BLaER1 (cell line): ENCODE measurements at regions not wholly inside any gene's neighbourhood (a gene's known extent, or its start where the extent isn't known, plus 50 kb on each side); places are given as distances from the start of the nearest gene placed in this dataset.

ENCODE experiments used
- H3K27ac ChIP-seq: shearing (Covaris generic); formaldehyde crosslinking; 2 replicates; pipeline ENCODE4 v1.8.1; 2022
- H3K27me3 ChIP-seq: shearing (Covaris generic); formaldehyde crosslinking; 2 replicates; pipeline ENCODE4 v1.8.1; 2022
- H3K36me3 ChIP-seq: shearing (Covaris generic); formaldehyde crosslinking; 2 replicates; pipeline ENCODE4 v1.8.1; 2022
- H3K4me1 ChIP-seq: shearing (Covaris generic); formaldehyde crosslinking; 2 replicates; pipeline ENCODE4 v1.8.1; 2022
- H3K4me2 ChIP-seq: shearing (Covaris generic); formaldehyde crosslinking; 2 replicates; pipeline ENCODE4 v1.8.1; 2022
- H3K4me3 ChIP-seq: shearing (Covaris generic); formaldehyde crosslinking; 2 replicates; pipeline ENCODE4 v1.8.1; 2022
- H3K9ac ChIP-seq: shearing (Covaris generic); formaldehyde crosslinking; 2 replicates; pipeline ENCODE4 v1.8.1; 2022
- H3K9me3 ChIP-seq: shearing (Covaris generic); formaldehyde crosslinking; 2 replicates; pipeline ENCODE4 v1.8.1; 2022
- H4K20me1 ChIP-seq: shearing (Covaris generic); formaldehyde crosslinking; 2 replicates; pipeline ENCODE4 v1.8.1; 2022
- Cebpa-rat ChIP-seq: shearing (Covaris generic); IDR thresholded peaks from 2 replicates; pipeline ENCODE4 v1.8.1; 2022

DNA sequence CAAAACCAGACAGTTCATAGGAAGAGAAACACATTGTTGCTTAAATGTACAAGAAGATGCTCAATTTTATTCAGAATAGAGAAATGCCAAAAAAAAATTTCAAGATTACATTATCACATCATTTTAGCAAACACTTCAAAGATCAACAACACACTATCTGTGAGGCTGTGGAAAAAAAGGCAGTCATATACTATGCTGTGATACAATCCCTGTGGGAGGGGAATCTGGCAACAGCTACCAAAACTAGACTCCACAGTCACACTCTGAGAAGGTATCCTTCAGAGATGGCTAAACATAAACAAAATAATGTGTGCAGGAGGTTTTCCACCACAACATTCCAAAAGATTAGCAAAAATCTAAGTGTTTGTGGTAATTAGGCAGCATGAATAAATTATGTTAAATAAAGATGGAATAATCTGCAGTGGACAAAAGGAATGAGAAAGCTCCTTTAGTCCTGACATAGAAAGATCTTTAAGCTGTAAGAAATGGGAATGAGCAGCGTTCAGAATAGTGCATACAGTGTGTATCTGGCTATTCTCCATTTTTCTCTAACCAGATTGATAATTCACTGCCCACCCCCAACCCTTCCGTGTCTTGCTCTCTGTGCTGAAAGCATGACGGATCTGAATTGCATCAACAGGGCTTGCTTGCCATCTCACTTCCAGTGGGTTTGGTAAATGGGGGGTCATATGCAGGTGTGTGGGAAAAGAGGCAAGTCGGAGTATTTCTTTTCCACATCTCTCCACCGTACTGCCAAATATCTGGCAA is 329.6 kb downstream of the MBD2 start:
- Histone ChIP-seq H3K27ac (no peak overlapping the region), H3K9ac (no peak overlapping the region), H3K9me3 (no peaks in the 10 kb centered on the region), H3K36me3 (no peaks in the 10 kb centered on the region), H3K27me3 (no peaks in the 10 kb centered on the region), H3K4me2 (no peak overlapping the region), H3K4me3 (no peak overlapping the region), H3K4me1 (no peaks in the 10 kb centered on the region), H4K20me1 (no peaks in the 10 kb centered on the region)
- TF ChIP-seq Cebpa-rat, result no peak

DNA sequence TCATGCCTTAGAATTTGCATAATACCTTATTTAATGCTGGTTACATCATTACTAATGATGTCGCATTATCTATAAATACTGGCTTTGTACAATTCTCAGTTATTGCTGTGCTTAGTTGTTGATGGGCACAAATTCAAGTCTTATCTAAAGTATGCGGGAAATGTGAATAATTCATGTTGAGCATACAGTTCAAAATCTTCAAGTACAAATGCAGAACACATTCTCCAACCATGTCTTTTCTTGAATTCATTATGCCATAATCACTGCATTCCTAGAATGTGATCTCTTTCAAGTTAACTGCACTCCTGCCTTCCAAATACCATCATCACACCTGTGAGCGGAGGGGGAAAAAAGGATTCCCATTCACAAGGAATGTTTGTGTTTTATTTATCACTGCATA is 337.0 kb downstream of the MBD2 start:
- Histone ChIP-seq H3K27ac (no peak overlapping the region), H3K36me3 (no peaks in the 10 kb centered on the region), H3K4me1 (no peaks in the 10 kb centered on the region), H3K9ac (no peak overlapping the region), H3K9me3 (no peaks in the 10 kb centered on the region), H4K20me1 (no peaks in the 10 kb centered on the region), H3K4me3 (no peak overlapping the region), H3K27me3 (no peaks in the 10 kb centered on the region), H3K4me2 (no peak overlapping the region)
- no peak for TF ChIP-seq Cebpa-rat

DNA sequence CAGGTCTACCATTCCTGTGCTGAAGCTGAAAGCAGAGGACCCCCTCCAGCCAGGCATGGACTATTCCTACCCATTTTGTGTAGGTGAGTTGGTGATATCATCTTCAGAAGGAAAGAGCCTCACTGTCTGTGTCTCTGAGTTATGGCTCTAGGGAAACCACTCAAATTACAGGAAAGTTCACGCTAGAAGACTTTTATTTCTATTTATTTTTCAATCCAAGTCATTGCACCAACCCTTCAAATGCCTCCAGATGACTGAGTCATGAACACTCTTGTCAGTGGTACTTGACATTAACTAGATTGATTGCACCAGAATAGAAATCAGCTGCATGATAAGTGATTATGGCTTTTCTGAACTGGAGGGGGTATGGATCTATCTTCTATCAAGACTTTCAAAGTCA is 338.4 kb downstream of the MBD2 start:
- no peaks in the 10 kb centered on the region for H3K4me1 ChIP-seq
- no peaks in the 10 kb centered on the region for H4K20me1 ChIP-seq
- H3K36me3 ChIP-seq, result no peaks in the 10 kb centered on the region
- no peaks in the 10 kb centered on the region for H3K9me3 ChIP-seq
- no peak overlapping the region for H3K4me2 ChIP-seq
- H3K9ac ChIP-seq, result no peak overlapping the region
- no peak overlapping the region for H3K4me3 ChIP-seq
- TF ChIP-seq Cebpa-rat, result no peak
- no peaks in the 10 kb centered on the region for H3K27me3 ChIP-seq
- no peak overlapping the region for H3K27ac ChIP-seq

DNA sequence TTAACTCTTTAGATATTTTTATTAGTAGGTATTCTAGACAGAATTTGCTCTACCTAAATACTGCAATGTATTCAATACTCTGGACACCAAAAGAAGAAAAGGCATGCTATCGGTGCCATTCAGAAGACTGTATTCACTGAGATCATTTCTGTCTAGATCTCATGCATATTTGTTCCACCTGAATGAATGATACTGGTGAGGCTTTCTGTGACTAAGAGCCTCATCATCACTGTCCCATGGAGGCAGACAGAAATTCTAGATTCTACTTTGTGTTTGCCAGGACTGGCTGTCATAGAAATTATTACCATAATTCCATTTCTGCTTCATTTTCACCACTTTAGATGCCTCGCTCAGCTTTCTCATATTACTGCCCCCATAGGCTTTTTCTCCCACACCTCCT is 340.7 kb downstream of the MBD2 start:
- Histone ChIP-seq H3K27me3 (no peaks in the 10 kb centered on the region), H3K36me3 (no peaks in the 10 kb centered on the region), H3K4me2 (no peak overlapping the region), H3K27ac (no peak overlapping the region), H3K9me3 (no peaks in the 10 kb centered on the region), H3K4me1 (no peaks in the 10 kb centered on the region), H3K9ac (no peak overlapping the region), H4K20me1 (no peaks in the 10 kb centered on the region), H3K4me3 (no peak overlapping the region)
- TF ChIP-seq Cebpa-rat, result no peak

DNA sequence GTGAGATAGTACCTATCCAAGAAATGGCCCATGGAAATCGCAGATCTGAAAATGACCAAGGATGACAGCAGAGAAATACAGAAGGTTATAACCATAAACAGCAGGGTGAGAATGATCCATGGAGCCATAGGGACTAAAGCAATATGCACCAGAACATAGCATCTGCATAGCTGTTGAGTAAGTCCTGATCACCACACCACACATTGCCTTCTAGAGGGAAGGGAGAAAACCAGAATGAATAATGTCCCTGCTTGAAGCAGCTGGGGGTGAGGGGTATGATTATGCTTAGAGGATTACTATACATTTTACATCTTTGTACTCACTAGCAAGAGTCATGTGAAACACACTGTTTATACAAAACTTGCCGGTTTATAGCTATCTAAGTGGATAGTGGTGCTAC is 350.4 kb downstream of the MBD2 start:
- Histone ChIP-seq H3K9ac (no peak overlapping the region), H3K36me3 (no peaks in the 10 kb centered on the region), H3K9me3 (no peaks in the 10 kb centered on the region), H3K27me3 (no peaks in the 10 kb centered on the region), H3K4me1 (no peaks in the 10 kb centered on the region), H4K20me1 (no peaks in the 10 kb centered on the region), H3K4me2 (no peak overlapping the region), H3K27ac (no peak overlapping the region), H3K4me3 (no peak overlapping the region)
- no peak for TF ChIP-seq Cebpa-rat

DNA sequence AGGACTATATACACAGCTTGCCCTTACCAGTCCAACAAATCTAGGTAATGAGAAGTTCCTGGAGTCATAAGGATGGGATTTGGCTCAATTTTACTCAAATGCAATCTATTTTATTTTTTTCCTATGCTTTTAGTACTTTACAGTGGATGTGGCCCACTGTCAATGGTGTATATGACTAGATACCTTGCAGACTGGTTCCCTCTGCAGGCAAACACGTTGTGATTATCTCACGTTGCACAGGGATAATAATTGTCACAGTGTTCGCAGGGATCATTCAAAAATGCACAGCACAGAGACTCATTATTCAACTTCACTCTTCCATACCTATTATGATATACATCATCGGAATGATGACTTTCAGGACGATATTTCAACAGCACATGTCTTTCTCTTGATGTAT is 359.7 kb downstream of the MBD2 start:
- no peaks in the 10 kb centered on the region for H3K9me3 ChIP-seq
- H3K4me3 ChIP-seq, result no peak overlapping the region
- H3K4me2 ChIP-seq, result no peak overlapping the region
- H3K27me3 ChIP-seq, result no peaks in the 10 kb centered on the region
- H4K20me1 ChIP-seq, result no peaks in the 10 kb centered on the region
- H3K36me3 ChIP-seq, result no peaks in the 10 kb centered on the region
- H3K9ac ChIP-seq, result no peak overlapping the region
- no peak for TF ChIP-seq Cebpa-rat
- H3K27ac ChIP-seq, result no peak overlapping the region
- H3K4me1 ChIP-seq, result no peaks in the 10 kb centered on the region

DNA sequence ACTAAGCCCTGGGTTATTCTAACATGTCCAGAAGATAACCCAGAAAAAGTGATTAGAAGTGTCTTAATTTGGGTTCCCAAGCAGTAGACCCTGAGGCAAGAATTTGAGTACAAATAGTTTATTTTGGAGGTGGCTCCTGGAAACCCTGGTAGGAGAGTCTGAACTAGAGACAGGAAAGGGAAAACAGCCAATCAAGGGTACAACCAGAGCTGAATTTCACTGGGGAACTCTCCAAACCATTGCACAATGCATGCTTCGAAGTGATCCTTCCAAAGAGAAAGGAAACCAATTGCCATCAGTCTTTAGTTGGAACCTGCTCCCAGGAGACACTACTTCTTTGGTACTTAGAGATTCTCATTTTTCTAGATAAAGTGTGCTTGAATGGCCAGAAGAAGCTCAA is 361.5 kb downstream of the MBD2 start:
- no peak for TF ChIP-seq Cebpa-rat
- Histone ChIP-seq H3K9me3 (no peaks in the 10 kb centered on the region), H4K20me1 (no peaks in the 10 kb centered on the region), H3K9ac (no peak overlapping the region), H3K27me3 (no peaks in the 10 kb centered on the region), H3K4me2 (no peak overlapping the region), H3K4me1 (no peaks in the 10 kb centered on the region), H3K4me3 (no peak overlapping the region), H3K36me3 (no peaks in the 10 kb centered on the region), H3K27ac (no peak overlapping the region)

DNA sequence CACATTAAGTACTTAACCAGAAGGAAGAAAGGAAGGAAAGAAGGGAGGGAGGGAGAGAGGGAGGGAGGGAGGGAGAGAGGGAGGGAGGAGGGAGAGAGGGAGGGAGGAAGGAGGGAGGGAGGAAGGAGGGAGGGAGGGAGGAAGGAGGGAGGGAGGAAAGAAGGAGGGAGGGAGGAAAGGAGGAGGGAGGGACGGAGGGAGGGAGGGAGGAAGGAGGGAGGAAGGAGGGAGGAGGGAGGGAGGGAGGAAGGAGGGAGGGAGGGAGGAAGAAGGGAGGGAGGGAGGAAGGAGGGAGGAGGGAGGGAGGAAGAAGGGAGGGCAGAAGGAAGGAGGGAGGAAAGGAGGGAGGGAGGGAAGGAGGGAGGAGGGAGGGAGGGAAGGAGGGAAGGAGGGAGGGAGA is 363.3 kb downstream of the MBD2 start:
- H4K20me1 ChIP-seq, result no peaks in the 10 kb centered on the region
- H3K4me2 ChIP-seq, result no peak overlapping the region
- H3K4me3 ChIP-seq, result no peak overlapping the region
- H3K9ac ChIP-seq, result no peak overlapping the region
- no peak for TF ChIP-seq Cebpa-rat
- no peak overlapping the region for H3K27ac ChIP-seq
- H3K9me3 ChIP-seq, result no peaks in the 10 kb centered on the region
- H3K4me1 ChIP-seq, result no peaks in the 10 kb centered on the region
- H3K27me3 ChIP-seq, result no peaks in the 10 kb centered on the region
- H3K36me3 ChIP-seq, result no peaks in the 10 kb centered on the region

DNA sequence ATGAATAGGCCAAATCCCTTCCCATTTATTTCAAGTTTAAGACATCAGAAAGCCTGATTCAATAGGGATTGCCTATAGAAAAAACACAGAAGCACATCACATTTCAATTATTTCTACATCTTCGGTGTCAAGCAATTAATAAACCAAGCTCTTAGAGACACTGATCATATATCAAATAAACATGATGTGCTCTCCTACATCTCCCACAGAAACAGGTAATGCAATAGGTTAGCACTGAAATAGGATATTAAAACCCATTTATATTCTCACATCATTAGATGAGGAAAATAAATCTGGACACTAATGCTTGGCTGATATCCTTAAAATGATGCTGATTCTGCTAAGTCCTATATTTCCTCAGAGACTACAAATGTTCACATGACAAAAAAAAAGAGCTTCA is 364.7 kb downstream of the MBD2 start:
- no peak overlapping the region for H3K4me3 ChIP-seq
- no peak overlapping the region for H3K27ac ChIP-seq
- H3K27me3 ChIP-seq, result no peaks in the 10 kb centered on the region
- H3K9me3 ChIP-seq, result no peaks in the 10 kb centered on the region
- no peak for TF ChIP-seq Cebpa-rat
- H3K4me2 ChIP-seq, result no peak overlapping the region
- H3K4me1 ChIP-seq, result no peaks in the 10 kb centered on the region
- no peak overlapping the region for H3K9ac ChIP-seq
- H3K36me3 ChIP-seq, result no peaks in the 10 kb centered on the region
- no peaks in the 10 kb centered on the region for H4K20me1 ChIP-seq

DNA sequence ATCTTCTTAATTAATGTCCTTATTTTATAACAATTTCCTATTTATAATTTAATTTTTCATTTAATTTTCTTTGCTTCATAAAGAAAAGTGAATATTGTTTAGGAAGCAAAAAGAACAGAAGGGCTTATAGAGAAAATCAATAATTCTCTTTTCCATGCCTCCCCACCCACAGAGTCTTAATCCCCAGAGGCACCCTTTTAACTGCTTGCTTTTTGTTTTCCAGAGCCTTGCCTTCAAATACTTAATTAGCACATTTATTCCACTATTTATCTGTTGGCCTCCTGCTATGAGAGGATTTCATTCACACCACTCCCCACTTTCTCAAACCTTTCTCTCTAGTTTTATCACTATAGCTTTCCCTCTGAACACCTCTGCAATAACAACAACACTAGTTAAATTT is 373.6 kb downstream of the MBD2 start:
- TF ChIP-seq Cebpa-rat, result no peak
- H3K36me3 ChIP-seq, result no peaks in the 10 kb centered on the region
- no peaks in the 10 kb centered on the region for H3K4me1 ChIP-seq
- no peak overlapping the region for H3K4me3 ChIP-seq
- no peaks in the 10 kb centered on the region for H4K20me1 ChIP-seq
- no peaks in the 10 kb centered on the region for H3K9me3 ChIP-seq
- no peaks in the 10 kb centered on the region for H3K27me3 ChIP-seq
- H3K4me2 ChIP-seq, result no peak overlapping the region
- no peak overlapping the region for H3K27ac ChIP-seq
- no peak overlapping the region for H3K9ac ChIP-seq

DNA sequence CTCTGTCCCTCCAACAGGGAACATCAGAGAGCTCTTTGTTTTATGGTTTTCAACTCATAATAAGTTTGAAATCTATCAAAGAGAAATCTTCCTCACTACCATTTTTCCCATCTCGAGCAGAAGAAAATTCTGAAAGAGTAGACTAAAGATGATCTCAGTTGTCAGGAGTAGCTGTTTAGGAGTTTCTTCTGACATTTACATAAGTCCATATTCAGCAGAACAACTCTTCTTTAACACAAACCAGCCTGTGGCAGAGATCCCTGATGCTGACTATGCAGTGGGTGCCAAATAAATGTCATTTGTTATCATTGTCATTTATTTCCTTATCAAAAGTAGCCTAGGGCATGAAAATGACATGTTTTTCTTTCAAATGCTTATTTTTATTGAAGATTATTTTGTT is 380.7 kb downstream of the MBD2 start:
- no peaks in the 10 kb centered on the region for H3K9me3 ChIP-seq
- no peak overlapping the region for H3K4me3 ChIP-seq
- H3K4me2 ChIP-seq, result no peak overlapping the region
- TF ChIP-seq Cebpa-rat, result no peak
- no peaks in the 10 kb centered on the region for H3K36me3 ChIP-seq
- H3K27me3 ChIP-seq, result no peaks in the 10 kb centered on the region
- H3K27ac ChIP-seq, result no peak overlapping the region
- H3K4me1 ChIP-seq, result no peaks in the 10 kb centered on the region
- H4K20me1 ChIP-seq, result no peaks in the 10 kb centered on the region
- H3K9ac ChIP-seq, result no peak overlapping the region
